SH-SY5Y (cell line): ENCODE measurements at regions not wholly inside any gene's neighbourhood (a gene's known extent, or its start where the extent isn't known, plus 50 kb on each side); places are given as distances from the start of the nearest gene placed in this dataset.

Source experiments
- GATA2 ChIP-seq: IDR thresholded peaks from 2 replicates; pipeline ENCODE4 v1.6.1; 2011; ENCODE audit warnings: mild to moderate bottlenecking, low read depth, low read length
- GATA3 ChIP-seq: IDR thresholded peaks from 2 replicates; pipeline ENCODE4 v1.6.1; 2011; ENCODE audit warnings: low read depth, mild to moderate bottlenecking, low read length, moderate library complexity

DNA sequence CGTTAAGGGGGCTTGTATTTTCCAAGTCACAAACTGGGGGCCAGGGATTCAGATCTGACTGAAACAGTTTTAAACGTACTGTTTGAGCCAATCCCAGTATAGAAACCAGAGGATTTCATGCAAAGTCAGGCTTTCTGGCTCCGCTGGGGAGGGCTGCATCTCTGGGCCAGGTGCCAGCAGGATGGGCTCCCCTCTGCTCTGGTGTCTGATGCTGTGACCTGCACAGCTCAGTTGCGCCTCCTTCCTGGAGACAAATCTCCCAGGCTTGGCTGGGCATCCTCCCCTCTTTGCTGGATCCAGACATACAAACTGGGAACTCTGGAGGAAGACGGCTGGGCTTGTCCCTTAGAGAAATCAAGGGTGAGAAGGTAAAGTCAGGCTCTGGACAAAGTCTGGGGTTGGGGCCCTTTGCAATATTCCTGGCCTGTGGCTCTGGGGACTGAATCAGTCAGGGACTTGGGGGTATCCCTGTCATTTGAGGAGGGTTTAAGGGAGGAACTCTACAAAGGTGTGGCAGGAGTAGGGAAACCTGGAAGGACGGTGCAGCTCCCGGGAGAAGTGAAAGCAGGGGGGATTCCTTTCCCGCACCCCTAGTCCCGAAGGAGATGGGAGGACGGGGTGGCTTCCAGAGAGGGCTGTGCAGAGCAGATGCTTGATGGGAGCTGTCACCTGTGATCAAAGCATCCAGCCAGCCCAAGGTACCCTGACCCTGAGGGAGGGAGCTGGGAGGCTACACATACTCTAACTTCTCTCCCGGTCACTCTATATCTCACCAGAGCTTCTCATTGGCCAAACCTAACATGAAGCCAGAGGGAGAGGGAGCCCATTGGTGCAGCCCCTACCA lies 114.8 kb upstream of the ATP2B2 start:
- TF ChIP-seq GATA2 = no peak
- TF ChIP-seq GATA3 = no peak
